SH-SY5Y (cell line): ENCODE measurements at regions not wholly inside any gene's neighbourhood (a gene's known extent, or its start where the extent isn't known, plus 50 kb on each side); places are given as distances from the start of the nearest gene placed in this dataset.

Experiments used
- GATA2 ChIP-seq: IDR thresholded peaks from 2 replicates; pipeline ENCODE4 v1.6.1; 2011; ENCODE audit warnings: mild to moderate bottlenecking, low read depth, low read length
- GATA3 ChIP-seq: IDR thresholded peaks from 2 replicates; pipeline ENCODE4 v1.6.1; 2011; ENCODE audit warnings: low read depth, mild to moderate bottlenecking, low read length, moderate library complexity

DNA sequence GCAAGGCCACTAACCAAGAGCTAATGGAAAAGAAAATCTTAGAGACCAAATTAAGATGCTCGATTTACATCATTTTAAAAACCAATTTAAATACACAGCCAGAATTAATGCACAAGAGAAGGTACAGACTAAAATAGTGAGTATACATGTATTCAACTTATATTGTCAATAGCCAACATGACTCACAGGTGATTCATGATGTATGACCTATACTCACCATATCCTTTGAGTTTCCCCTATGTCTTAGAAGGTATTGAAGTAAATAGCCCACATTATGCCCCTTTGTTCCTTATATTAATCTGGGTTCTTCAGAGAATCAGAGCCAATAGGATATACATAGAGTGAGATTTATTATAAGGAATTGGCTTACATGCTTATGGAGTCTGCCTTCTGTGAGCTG is 97.5 kb upstream of the ANO3 start:
- TF ChIP-seq GATA2 = no peak
- no peak for TF ChIP-seq GATA3
